Gastrocnemius medialis (tissue), 4 donors: ENCODE measurements at regions not wholly inside any gene's neighbourhood (a gene's known extent, or its start where the extent isn't known, plus 50 kb on each side); places are given as distances from the start of the nearest gene placed in this dataset.

Experiments
- POLR2A ChIP-seq, 2 donors: fragments of 450-650 bp; IDR thresholded peaks; one replicate each; pipeline ENCODE4 v1.6.1; 2017; ENCODE audit warnings: antibody characterized with exemption in 2 of 2, mild to moderate bottlenecking in 2 of 2, moderate library complexity in 2 of 2
- TF ChIP-seq, protein P1 (sequence below), 5 experiments: fragments of 450-650 bp in 3 of 5; fragments of 200-600 bp in 2 of 5; sonication (generic) in 2 of 5; IDR thresholded peaks in 4 of 5; conservative IDR thresholded peaks in 1 of 5; 1 replicate in 4 of 5; 2 replicates in 1 of 5; pipeline ENCODE4 v1.5.1; 2016 to 2019; ENCODE audit warnings: antibody characterized with exemption in 5 of 5, mild to moderate bottlenecking in 3 of 5, moderate library complexity in 3 of 5

DNA sequence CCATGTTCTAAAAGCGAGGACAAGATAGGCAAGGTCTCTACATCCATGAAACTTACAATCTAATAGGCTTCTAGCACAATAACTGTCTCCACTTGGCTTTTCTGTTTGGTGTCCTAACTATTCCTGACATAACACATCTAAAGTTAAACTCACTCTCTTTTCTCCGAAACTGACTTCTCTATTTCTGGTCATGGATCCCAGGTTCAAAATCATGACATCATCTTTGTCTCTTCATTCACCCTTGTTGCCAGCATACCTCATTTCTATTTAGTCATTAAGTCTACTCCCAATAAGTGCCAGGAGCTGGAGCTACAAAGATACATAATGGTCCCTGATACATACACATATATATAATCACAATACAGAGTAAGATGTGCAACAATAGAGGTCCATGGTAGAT is 53.9 kb upstream of the CEP83 start:
- no peak for TF ChIP-seq POLR2A (IDR thresholded peaks at IDR 0.05)
- TF ChIP-seq, protein P1, sequence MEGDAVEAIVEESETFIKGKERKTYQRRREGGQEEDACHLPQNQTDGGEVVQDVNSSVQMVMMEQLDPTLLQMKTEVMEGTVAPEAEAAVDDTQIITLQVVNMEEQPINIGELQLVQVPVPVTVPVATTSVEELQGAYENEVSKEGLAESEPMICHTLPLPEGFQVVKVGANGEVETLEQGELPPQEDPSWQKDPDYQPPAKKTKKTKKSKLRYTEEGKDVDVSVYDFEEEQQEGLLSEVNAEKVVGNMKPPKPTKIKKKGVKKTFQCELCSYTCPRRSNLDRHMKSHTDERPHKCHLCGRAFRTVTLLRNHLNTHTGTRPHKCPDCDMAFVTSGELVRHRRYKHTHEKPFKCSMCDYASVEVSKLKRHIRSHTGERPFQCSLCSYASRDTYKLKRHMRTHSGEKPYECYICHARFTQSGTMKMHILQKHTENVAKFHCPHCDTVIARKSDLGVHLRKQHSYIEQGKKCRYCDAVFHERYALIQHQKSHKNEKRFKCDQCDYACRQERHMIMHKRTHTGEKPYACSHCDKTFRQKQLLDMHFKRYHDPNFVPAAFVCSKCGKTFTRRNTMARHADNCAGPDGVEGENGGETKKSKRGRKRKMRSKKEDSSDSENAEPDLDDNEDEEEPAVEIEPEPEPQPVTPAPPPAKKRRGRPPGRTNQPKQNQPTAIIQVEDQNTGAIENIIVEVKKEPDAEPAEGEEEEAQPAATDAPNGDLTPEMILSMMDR (IDR thresholded peaks at IDR 0.05 in 4 of 5, conservative IDR thresholded peaks at IDR 0.05 in 1 of 5): no peak
